ENCODE measurements at regions not wholly inside any gene's neighbourhood (a gene's known extent, or its start where the extent isn't known, plus 50 kb on each side); places are given as distances from the start of the nearest gene placed in this dataset.

- TF ChIP-seq CTCF (IDR thresholded peaks at IDR 0.05; ENCODE audit: insufficient read depth, low read length, poor library complexity, severe bottlenecking): no peak
- Histone ChIP-seq H3K36me3 (ENCODE audit: control insufficient read depth, insufficient read depth, low read length) (no peaks in the 10 kb centered on the region), H3K4me3 (ENCODE audit: low read depth, low read length) (no peak overlapping the region), H3K27me3 (ENCODE audit: control insufficient read depth, insufficient read depth, low read length) (no peaks in the 10 kb centered on the region)
- no peak for DNase-seq (ENCODE audit: low read depth)
Measured at GRCh38 chr6:156319707-156320106, 457.5 kb upstream of the ARID1B start.

DNA sequence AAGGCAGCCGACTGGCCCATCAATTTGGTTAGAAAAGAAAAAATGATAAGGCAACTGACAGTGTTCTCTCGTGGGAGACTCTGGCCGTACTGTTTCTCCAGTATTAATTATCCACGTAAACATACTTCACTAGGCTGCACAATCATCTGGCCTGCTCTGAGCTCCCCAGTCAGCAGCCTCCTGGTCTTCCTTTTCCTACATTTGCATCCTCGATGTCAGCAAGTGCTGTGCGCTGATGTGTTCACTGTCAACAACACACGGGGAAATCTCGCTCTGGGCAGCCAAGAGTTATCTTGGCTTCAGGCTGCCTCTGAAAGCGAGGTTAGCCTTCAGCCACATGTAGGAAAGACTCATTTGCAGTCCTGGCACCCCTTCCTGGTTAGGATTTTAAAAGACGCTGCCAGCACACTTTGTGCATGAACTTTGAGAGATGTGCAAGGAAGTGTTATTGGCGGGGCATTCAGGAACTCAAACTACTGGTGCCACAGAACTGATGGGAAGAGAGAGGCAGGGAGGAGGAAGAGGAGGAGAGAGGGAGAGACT is 460.5 kb upstream of the ARID1B start:
- DNase-seq (ENCODE audit: low read depth): no peak
- no peaks in the 10 kb centered on the region for H3K36me3 ChIP-seq (ENCODE audit: control insufficient read depth, insufficient read depth, low read length)
- H3K4me3 ChIP-seq (ENCODE audit: low read depth, low read length): no peak overlapping the region
- no peaks in the 10 kb centered on the region for H3K27me3 ChIP-seq (ENCODE audit: control insufficient read depth, insufficient read depth, low read length)
- no peak for TF ChIP-seq CTCF (IDR thresholded peaks at IDR 0.05; ENCODE audit: insufficient read depth, low read length, poor library complexity, severe bottlenecking)

DNA sequence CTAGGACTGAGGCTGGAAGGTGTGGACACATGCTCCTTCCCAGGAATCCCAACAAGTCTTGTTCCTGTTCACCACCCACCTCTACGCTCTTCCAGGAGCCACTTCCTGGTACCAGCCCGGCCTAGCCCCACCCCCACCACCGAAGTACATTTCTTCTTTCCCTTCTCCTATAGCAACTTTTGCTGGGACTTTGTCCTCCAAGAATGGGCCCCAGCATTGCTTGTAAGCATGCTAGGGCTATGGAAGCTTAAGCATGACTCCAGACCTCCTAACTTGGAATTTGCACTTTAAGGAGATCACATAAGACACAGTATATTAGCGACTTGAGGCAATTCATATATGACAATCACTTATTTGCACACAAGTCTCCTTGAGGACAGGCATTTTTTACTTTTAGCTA is 462.0 kb upstream of the ARID1B start:
- DNase-seq (ENCODE audit: low read depth): no peak
- Histone ChIP-seq H3K36me3 (ENCODE audit: control insufficient read depth, insufficient read depth, low read length) (no peaks in the 10 kb centered on the region), H3K27me3 (ENCODE audit: control insufficient read depth, insufficient read depth, low read length) (no peaks in the 10 kb centered on the region), H3K4me3 (ENCODE audit: low read depth, low read length) (no peak overlapping the region)
- TF ChIP-seq CTCF (IDR thresholded peaks at IDR 0.05; ENCODE audit: insufficient read depth, low read length, poor library complexity, severe bottlenecking): no peak

- DNase-seq (ENCODE audit: low read depth): no peak
- TF ChIP-seq CTCF (IDR thresholded peaks at IDR 0.05; ENCODE audit: insufficient read depth, low read length, poor library complexity, severe bottlenecking): no peak
- H3K36me3 ChIP-seq (ENCODE audit: control insufficient read depth, insufficient read depth, low read length): no peaks in the 10 kb centered on the region
- H3K27me3 ChIP-seq (ENCODE audit: control insufficient read depth, insufficient read depth, low read length): no peaks in the 10 kb centered on the region
- H3K4me3 ChIP-seq (ENCODE audit: low read depth, low read length): no peak overlapping the region
Measured at GRCh38 chr6:156313037-156313436, 464.1 kb upstream of the ARID1B start.

DNA sequence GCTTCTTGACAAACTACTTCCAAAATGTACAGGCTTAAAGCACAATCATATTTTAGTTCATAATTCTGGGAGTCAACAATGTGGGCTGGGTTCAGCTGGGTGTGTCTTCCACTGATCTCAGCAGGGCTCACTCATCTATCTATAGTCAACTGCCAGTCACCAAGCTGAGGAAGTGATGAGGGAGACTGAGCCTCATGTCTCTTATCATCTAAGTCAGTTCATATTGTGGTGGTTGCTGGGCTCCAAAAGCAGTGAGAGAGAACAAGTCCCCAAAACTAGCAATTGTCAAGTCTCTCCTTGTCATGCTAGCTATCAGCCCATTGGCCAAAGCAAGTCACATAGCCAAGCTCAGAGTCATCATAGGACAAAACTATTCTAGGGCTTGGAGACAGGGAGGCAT is 465.9 kb upstream of the ARID1B start:
- TF ChIP-seq CTCF (IDR thresholded peaks at IDR 0.05; ENCODE audit: insufficient read depth, low read length, poor library complexity, severe bottlenecking): no peak

GRCh38 chr6:156310701-156311100 is 466.5 kb upstream of the ARID1B start:
- H3K27me3 ChIP-seq (ENCODE audit: control insufficient read depth, insufficient read depth, low read length): no peaks in the 10 kb centered on the region
- no peak for DNase-seq (ENCODE audit: low read depth)
- no peak for TF ChIP-seq CTCF (IDR thresholded peaks at IDR 0.05; ENCODE audit: insufficient read depth, low read length, poor library complexity, severe bottlenecking)
- no peak overlapping the region for H3K4me3 ChIP-seq (ENCODE audit: low read depth, low read length)
- H3K36me3 ChIP-seq (ENCODE audit: control insufficient read depth, insufficient read depth, low read length): no peaks in the 10 kb centered on the region

More for the DNA sequence above, 465.9 kb upstream of the ARID1B start:
- Histone ChIP-seq H3K27me3 (ENCODE audit: control insufficient read depth, insufficient read depth, low read length) (no peaks in the 10 kb centered on the region), H3K4me3 (ENCODE audit: low read depth, low read length) (no peak overlapping the region), H3K36me3 (ENCODE audit: control insufficient read depth, insufficient read depth, low read length) (no peaks in the 10 kb centered on the region)
- no peak for DNase-seq (ENCODE audit: low read depth)
